GM12801 (cell line): ENCODE measurements at regions not wholly inside any gene's neighbourhood (a gene's known extent, or its start where the extent isn't known, plus 50 kb on each side); places are given as distances from the start of the nearest gene placed in this dataset.

Experiments
- TF ChIP-seq, protein P1 (sequence below): IDR thresholded peaks from one replicate; pipeline ENCODE4 v1.5.1; 2011; ENCODE audit warnings: control low read depth; ENCODE audit not compliant: insufficient read length; ENCODE audit errors: extremely low read depth

DNA sequence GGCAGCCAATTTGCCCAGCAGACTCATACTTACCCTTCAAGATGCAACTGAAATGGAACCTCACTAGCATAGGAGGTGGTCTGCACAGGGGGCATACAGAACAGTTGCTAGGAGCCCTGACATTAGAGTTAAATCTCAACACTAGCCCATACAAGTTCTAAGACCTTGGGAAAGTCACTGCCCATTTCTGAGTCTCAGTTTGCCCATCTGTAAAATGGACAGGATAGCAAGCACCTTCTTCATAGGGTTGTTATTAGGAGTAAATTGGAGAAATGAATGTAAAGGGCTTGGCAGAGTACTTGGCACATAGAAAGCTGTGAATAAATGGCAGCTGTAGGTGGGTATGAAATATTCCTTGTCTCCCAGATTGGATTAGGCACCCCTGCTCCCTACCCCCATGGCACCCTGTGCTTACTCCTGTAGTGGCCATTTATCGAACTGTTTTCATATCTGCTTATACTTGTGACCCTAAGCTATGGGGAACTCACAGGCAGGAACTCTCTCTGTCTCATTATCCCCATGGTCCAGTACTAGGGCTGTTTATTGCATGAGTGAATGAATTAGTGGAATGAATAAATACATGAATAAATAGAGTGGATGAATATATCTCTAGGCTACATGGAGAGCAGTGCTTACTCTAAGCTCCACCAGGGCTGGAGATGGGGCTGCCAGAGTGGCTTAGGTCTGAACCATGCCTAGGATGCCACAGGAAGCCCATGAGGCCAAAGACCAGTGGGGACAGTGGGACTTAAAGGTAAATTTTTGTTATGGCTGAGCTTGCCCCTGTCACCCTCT is 152.6 kb downstream of the PLPP3 start:
- TF ChIP-seq, protein P1, sequence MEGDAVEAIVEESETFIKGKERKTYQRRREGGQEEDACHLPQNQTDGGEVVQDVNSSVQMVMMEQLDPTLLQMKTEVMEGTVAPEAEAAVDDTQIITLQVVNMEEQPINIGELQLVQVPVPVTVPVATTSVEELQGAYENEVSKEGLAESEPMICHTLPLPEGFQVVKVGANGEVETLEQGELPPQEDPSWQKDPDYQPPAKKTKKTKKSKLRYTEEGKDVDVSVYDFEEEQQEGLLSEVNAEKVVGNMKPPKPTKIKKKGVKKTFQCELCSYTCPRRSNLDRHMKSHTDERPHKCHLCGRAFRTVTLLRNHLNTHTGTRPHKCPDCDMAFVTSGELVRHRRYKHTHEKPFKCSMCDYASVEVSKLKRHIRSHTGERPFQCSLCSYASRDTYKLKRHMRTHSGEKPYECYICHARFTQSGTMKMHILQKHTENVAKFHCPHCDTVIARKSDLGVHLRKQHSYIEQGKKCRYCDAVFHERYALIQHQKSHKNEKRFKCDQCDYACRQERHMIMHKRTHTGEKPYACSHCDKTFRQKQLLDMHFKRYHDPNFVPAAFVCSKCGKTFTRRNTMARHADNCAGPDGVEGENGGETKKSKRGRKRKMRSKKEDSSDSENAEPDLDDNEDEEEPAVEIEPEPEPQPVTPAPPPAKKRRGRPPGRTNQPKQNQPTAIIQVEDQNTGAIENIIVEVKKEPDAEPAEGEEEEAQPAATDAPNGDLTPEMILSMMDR = no peak

DNA sequence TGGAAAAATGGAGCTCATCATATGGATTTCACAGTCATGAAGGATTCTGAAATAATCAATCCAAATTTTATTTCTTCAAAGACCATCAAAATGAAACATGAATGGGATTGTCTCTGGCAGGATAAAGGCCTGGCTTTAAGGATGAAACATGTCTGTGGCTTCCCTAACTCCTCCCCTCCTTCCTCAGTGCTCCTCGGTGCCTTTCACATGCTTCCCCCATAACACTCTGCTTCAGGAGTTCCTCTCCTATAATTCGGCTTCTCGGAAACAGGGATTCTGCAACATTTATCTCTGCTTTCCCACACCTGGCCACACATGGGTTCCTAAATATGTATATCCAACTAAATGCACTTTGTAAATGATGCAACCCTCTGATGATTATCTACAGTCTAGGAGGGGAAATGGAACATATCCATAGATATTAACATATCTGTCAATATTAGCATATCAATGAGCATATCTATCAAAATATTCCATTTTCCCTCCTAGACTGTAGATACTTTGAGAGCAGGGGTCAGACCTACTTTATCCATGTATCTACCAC is 153.8 kb downstream of the PLPP3 start:
- TF ChIP-seq, protein P1 = no peak

DNA sequence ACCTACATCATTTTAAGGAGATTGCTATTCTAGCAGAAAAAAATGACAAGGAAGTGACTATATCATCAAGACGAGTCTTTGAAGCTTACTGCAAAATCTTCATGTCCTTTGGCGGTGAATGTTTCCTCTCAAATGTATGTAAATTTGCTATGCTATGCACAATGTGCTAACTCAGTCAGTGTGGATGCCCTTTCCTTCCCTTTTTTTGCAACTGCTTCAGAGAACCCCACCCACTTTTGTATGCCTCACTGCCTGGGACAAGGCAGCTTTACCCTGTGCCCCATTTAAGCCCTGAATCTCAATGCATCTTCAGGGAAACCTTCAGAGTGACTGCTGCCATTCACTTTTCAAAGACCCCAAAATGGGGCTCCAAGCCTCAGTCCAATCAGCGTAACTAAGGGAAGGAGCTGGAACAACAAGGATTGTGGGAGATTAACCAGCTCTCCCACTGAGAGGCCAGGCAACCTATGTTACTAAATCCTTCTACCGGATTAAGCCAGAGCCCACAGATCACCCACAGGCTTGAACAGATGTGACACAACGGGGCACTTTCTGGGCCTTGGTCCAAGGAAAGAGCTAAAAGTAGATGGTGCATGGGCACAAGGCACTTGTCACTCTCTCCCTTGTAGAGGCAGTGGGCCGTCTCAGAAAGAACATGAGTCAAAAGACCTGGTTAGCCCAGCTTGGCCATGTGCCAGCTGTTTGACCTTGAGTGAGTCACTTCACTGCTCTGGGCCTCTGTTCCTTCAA is 154.4 kb downstream of the PLPP3 start:
- TF ChIP-seq, protein P1 = no peak

DNA sequence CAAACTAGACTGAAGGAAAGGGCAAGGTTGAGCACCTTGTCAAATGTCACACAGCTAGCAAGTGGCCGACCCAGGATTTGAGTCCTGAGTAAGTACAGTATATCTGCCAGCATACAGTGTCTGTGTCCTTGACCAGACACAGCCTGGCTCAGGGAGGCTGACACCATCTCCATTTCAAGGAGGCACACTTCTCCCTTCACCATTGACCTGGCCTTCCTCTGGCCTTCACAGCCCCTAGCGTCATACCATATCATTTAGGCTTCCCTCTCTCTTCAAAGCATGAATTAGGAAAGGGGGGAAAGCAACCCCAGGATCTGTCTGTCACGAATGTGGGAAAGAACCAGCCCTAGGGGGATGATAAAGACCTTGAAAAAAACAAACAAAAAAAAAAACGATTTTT is 155.6 kb downstream of the PLPP3 start:
- TF ChIP-seq, protein P1 = no peak

DNA sequence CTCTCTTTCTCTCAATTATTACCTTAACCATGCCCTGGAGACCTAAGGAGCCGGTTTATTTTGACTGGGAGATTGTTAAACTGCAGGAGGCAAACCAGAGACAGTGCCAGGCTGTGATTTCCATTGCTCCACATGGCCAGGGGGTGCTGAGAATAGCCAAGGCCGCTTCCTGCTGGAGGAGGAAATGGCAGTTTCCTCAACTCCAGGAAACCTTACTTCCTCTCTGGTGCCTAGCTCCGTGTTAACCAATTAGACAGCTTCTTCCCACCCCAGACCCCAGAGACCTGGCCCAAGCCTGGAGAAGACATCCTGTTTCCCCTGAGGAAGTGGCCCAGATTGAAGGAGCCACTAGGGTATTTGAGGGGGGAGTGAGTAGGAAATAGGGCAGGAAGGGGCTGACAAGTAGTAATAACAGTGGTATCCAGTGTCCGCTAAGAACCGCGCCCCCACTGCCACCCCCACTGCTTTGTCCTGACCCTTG is 161.2 kb downstream of the PLPP3 start:
- TF ChIP-seq, protein P1 = no peak

DNA sequence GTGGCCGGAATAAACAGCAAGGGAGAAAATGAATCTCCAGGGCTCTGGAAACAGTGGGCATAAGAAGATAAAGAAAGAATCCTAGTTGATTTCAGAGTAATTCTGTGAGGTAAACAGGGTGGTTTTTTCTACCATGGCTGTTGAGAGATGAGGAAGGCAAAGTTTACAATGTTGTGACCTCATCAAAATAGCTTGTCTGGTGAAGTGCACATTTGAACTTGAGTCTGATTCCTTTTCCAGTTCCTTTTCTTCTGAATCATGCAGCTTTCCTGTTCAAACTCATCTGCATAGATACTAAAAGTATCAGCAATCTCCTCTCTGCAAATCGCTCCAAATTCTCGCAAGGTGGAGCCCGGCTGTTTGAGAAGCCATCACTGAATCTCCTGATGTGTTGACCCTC is 161.7 kb downstream of the PLPP3 start:
- TF ChIP-seq, protein P1 = no peak

DNA sequence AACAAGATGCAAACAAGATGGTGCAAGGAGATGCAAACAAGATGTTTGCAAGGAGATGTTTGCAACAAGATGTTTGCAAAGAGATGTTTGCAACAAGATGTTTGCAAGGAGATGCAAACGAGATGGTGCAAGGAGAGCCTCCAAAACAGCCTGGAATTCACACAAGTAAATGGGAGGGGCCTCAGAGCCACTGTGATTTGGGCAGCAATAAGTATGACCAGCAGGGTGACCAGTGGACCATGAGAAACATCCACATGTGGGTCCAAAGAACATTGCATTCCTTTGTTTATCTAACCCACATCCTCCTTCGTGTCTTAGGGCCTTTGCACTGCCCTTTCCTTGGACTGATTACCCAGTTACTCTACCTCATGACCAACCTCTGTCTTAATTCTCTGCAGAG is 162.9 kb downstream of the PLPP3 start:
- TF ChIP-seq, protein P1 = no peak
